Cardiac muscle cell (in vitro differentiated cells and primary cell): ENCODE measurements at regions not wholly inside any gene's neighbourhood (a gene's known extent, or its start where the extent isn't known, plus 50 kb on each side); places are given as distances from the start of the nearest gene placed in this dataset.
A peak's percentile ranks its signal among the peaks of the same experiment; 100 is the strongest.

Experiments used
- DNase-seq, 2 donors: peaks; one replicate each; pipeline versions ENCODE4 v3.0.0 to v3.0.0-alpha.2; 2010 to 2017; ENCODE audit warnings: low read depth in 1 of 2, low spot score in 1 of 2
- H3K27ac ChIP-seq: fragments of 200-600 bp; sonication (generic); 2 replicates; pipeline ENCODE4 v1.5.1; 2016
- H3K27me3 ChIP-seq: fragments of 200-600 bp; sonication (generic); 2 replicates; pipeline ENCODE4 v1.6.0; 2016; ENCODE audit warnings: control low read depth
- H3K36me3 ChIP-seq: fragments of 200-600 bp; sonication (generic); 2 replicates; pipeline ENCODE4 v1.5.1; 2016; ENCODE audit warnings: control low read depth
- H3K4me1 ChIP-seq: fragments of 200-600 bp; sonication (generic); 2 replicates; pipeline ENCODE4 v1.8.1; 2017; ENCODE audit warnings: low read depth, mild to moderate bottlenecking, mixed run types
- H3K4me3 ChIP-seq: fragments of 200-600 bp; sonication (generic); 2 replicates; pipeline ENCODE4 v1.5.1; 2016; ENCODE audit warnings: mild to moderate bottlenecking
- H3K9me3 ChIP-seq: fragments of 200-600 bp; sonication (generic); 2 replicates; pipeline ENCODE4 v1.5.1; 2017; ENCODE audit warnings: low read depth, mild to moderate bottlenecking, control low read depth
- CTCF ChIP-seq: IDR thresholded peaks from 2 replicates; pipeline ENCODE4 v1.5.1; 2012; ENCODE audit warnings: low read depth, mild to moderate bottlenecking, low read length

- Histone ChIP-seq H3K4me1 (peaks cover 2% of the 10 kb centered on the region), H3K9me3 (no peaks in the 10 kb centered on the region), H3K27ac (no peak overlapping the region), H3K36me3 (no peaks in the 10 kb centered on the region), H3K4me3 (no peak overlapping the region), H3K27me3 (no peaks in the 10 kb centered on the region)
- no peak for TF ChIP-seq CTCF
- DNase-seq: peak in 1 of 2 donors; percentile 24
Measured at GRCh38 chr11:103696123-103696522, 340.3 kb upstream of the DDI1 start.

- peak in 1 of 2 donors; percentile 19 for DNase-seq
Measured at GRCh38 chr11:103699216-103699615, 337.2 kb upstream of the DDI1 start.

GRCh38 chr11:103699656-103700055, 336.8 kb upstream of the DDI1 start:
- no peak for TF ChIP-seq CTCF
- H3K9me3 ChIP-seq: no peaks in the 10 kb centered on the region
- no peak overlapping the region for H3K4me3 ChIP-seq
- no peak overlapping the region for H3K27ac ChIP-seq
- H3K4me1 ChIP-seq: peaks cover 2% of the 10 kb centered on the region
- no peaks in the 10 kb centered on the region for H3K36me3 ChIP-seq
- H3K27me3 ChIP-seq: no peaks in the 10 kb centered on the region
- DNase-seq: no peak

More at GRCh38 chr11:103699216-103699615, 337.2 kb upstream of the DDI1 start:
- TF ChIP-seq CTCF: no peak
- Histone ChIP-seq H3K9me3 (no peaks in the 10 kb centered on the region), H3K4me1 (peaks cover 2% of the 10 kb centered on the region), H3K36me3 (no peaks in the 10 kb centered on the region), H3K27ac (no peak overlapping the region), H3K4me3 (no peak overlapping the region), H3K27me3 (no peaks in the 10 kb centered on the region)

- no peak for TF ChIP-seq CTCF
- DNase-seq: peak in 1 of 2 donors; percentile 87
- H3K27me3 ChIP-seq: no peaks in the 10 kb centered on the region
- peaks cover 2% of the 10 kb centered on the region for H3K4me1 ChIP-seq
- H3K4me3 ChIP-seq: no peak overlapping the region
- no peaks in the 10 kb centered on the region for H3K36me3 ChIP-seq
- no peaks in the 10 kb centered on the region for H3K9me3 ChIP-seq
- no peak overlapping the region for H3K27ac ChIP-seq
Measured at GRCh38 chr11:103700622-103701021, 335.8 kb upstream of the DDI1 start.

- TF ChIP-seq CTCF: no peak
- no peaks in the 10 kb centered on the region for H3K36me3 ChIP-seq
- H3K4me3 ChIP-seq: no peak overlapping the region
- no peak for DNase-seq
- H3K9me3 ChIP-seq: no peaks in the 10 kb centered on the region
- H3K4me1 ChIP-seq: peaks cover 2% of the 10 kb centered on the region
- H3K27me3 ChIP-seq: no peaks in the 10 kb centered on the region
- no peak overlapping the region for H3K27ac ChIP-seq
Measured at GRCh38 chr11:103703437-103703836, 333.0 kb upstream of the DDI1 start.

- no peak overlapping the region for H3K27ac ChIP-seq
- peaks cover 2% of the 10 kb centered on the region for H3K4me1 ChIP-seq
- H3K9me3 ChIP-seq: no peaks in the 10 kb centered on the region
- no peaks in the 10 kb centered on the region for H3K27me3 ChIP-seq
- H3K36me3 ChIP-seq: no peaks in the 10 kb centered on the region
- no peak overlapping the region for H3K4me3 ChIP-seq
- TF ChIP-seq CTCF: no peak
- no peak for DNase-seq
Measured at GRCh38 chr11:103703954-103704353, 332.5 kb upstream of the DDI1 start.
